Mucosa of descending colon (tissue), 3 donors: ENCODE measurements at regions not wholly inside any gene's neighbourhood (a gene's known extent, or its start where the extent isn't known, plus 50 kb on each side); places are given as distances from the start of the nearest gene placed in this dataset.

Source experiments
- ATAC-seq: fragments of 200-7000 bp; cut with Tn5 transposase; one replicate; pipeline ENCODE4 v1.9.1; 2020; ENCODE audit warnings: mild to moderate bottlenecking, moderate library complexity
- DNase-seq, 3 donors: peaks; one replicate each; pipeline ENCODE4 v3.0.0-alpha.2; 2020
- H3K36me3 ChIP-seq: fragments of 200-600 bp; one replicate; pipeline ENCODE4 v1.8.0; 2021; ENCODE audit warnings: low read depth, mild to moderate bottlenecking
- H3K4me1 ChIP-seq: fragments of 200-600 bp; one replicate; pipeline ENCODE4 v1.8.0; 2021; ENCODE audit warnings: low read depth, mild to moderate bottlenecking
- H3K4me3 ChIP-seq: fragments of 200-600 bp; one replicate; pipeline ENCODE4 v1.8.0; 2021; ENCODE audit warnings: mild to moderate bottlenecking
- H3K9me3 ChIP-seq: fragments of 200-600 bp; one replicate; pipeline ENCODE4 v1.8.0; 2021; ENCODE audit warnings: mild to moderate bottlenecking
- intact Hi-C, 2 donors: fragments of 100-400 bp; cut with DNase I in 1 of 2; cut with micrococcal nuclease in 1 of 2; formaldehyde crosslinking; loops; one replicate each; pipeline versions ENCODE4 v1.11.0 to v1.11.1; 2022; cut with DNase I, micrococcal nuclease
- TF ChIP-seq, protein P1 (sequence below): fragments of 200-600 bp; IDR thresholded peaks from one replicate; pipeline ENCODE4 v1.8.0; 2022; ENCODE audit warnings: antibody characterized with exemption, mild to moderate bottlenecking
- donor health status: DM: no; HTN: no; CAD: no; lungs with moderate emphysema.
- donor health status: DM: no; HTN: no; CAD: no.
- donor health status: DM: no; HTN: yes; CAD: no.

DNA sequence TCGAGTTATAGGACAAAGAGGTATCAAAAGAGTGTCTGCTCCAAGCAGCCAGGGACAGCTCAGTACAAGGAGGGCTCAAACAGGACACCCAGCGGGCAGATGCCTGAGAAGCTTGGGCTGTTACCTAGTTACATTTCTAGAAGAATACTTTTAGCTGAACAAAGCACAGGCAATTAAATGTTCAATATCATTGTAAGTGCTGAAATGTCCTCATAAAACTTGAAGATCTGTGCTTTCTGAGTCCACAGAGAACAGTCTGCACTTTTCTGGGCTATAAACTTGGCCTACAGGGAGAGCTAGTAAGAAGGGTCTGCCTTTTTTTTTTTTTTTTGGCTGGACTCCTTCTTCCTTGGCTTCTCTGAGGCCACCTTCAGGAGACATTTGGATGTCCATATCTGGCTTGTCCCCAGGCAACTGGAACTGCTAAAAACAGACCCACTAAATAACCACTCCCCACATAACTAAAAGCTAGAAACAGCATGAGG is 123.2 kb downstream of the SLC16A9 start:
- H3K4me3 ChIP-seq = no peak overlapping the region

DNA sequence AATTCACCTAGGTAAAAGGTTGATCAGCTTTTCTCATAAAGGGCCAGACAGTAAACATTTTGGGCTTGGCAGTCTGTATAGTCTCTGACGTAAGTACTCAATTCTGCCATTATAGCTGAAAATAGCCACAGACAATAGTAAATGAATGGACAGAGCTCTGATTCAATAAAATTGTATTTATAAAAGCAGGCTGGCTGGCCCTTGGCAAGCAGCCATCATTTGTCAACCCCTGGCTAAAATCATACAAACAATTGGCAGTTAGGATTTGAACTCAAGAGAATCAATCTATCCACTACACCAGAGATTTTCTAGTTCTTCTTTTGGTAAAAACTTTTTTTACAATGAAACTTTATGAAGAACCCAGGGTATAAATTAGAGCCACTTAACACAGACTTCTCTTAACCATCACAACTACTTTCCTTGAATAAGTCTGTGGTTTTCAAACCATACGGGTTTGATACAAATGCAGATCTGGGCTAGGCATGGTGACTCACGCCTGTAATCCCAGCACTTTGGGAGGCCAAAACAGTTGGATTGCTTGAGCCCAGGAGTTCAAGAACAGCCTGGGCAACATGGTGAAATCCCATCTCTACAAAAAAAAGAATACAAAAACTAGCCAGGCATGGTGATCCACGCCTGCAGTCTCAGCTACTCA is 124.5 kb downstream of the SLC16A9 start:
- intact Hi-C loops = no loop called here
- no peaks in the 10 kb centered on the region for H3K36me3 ChIP-seq
- H3K4me3 ChIP-seq = no peak overlapping the region
- H3K4me1 ChIP-seq = peaks cover 4% of the 10 kb centered on the region
- TF ChIP-seq, protein P1, sequence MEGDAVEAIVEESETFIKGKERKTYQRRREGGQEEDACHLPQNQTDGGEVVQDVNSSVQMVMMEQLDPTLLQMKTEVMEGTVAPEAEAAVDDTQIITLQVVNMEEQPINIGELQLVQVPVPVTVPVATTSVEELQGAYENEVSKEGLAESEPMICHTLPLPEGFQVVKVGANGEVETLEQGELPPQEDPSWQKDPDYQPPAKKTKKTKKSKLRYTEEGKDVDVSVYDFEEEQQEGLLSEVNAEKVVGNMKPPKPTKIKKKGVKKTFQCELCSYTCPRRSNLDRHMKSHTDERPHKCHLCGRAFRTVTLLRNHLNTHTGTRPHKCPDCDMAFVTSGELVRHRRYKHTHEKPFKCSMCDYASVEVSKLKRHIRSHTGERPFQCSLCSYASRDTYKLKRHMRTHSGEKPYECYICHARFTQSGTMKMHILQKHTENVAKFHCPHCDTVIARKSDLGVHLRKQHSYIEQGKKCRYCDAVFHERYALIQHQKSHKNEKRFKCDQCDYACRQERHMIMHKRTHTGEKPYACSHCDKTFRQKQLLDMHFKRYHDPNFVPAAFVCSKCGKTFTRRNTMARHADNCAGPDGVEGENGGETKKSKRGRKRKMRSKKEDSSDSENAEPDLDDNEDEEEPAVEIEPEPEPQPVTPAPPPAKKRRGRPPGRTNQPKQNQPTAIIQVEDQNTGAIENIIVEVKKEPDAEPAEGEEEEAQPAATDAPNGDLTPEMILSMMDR = no peak
- no peaks in the 10 kb centered on the region for H3K9me3 ChIP-seq
- DNase-seq (no peak), ATAC-seq (peak; percentile 11)

More for the DNA sequence above, 123.2 kb downstream of the SLC16A9 start:
- Histone ChIP-seq H3K9me3 (no peaks in the 10 kb centered on the region), H3K4me1 (peaks cover 4% of the 10 kb centered on the region), H3K36me3 (no peaks in the 10 kb centered on the region)
- intact Hi-C loops = no loop called here
- DNase-seq (no peak), ATAC-seq (peak; percentile 51)
- TF ChIP-seq, protein P1 = no peak

DNA sequence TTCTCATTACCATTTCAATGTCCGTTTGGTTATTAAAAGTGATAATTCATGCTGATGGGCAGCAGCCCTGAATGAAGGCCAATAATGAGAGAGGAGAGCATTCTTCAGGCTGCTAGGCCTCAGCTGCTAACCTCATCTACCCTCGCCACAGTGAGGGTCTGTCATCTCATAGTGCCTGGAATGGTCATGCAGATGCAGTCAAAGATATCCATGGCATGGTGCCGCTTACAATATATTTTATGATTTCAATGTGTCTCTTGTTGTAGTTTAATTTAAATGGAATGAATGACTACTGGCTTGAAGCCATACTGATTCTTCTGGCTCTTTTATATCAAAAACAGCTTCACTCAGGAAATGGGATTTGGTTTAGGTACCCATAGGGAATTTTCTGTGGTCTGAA is 126.9 kb downstream of the SLC16A9 start:
- no peak overlapping the region for H3K4me3 ChIP-seq
- H3K9me3 ChIP-seq = no peaks in the 10 kb centered on the region
- H3K4me1 ChIP-seq = peaks cover 4% of the 10 kb centered on the region
- no peak for ATAC-seq
- intact Hi-C loops = no loop called here
- TF ChIP-seq, protein P1 = no peak
- H3K36me3 ChIP-seq = no peaks in the 10 kb centered on the region
- no peak for DNase-seq

DNA sequence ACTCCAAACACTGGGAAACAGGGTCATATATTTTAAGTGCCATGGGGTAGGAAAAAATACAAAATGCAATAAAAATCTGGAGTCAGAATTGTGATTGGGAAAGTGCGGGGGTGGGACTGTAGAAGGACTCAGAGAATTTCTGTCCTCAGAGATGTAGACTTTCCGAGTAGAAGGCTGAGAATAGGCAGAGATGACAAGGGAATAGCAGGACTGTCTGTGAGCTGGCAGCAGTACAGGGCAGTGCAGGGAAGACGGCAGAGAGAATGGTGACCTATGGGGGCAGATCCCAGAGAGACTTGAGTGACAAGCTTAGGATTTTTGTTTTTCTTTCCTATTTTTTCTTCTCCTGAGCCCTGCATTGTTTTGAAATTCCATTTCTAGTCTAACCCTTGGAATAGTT is 127.6 kb downstream of the SLC16A9 start:
- peaks cover 4% of the 10 kb centered on the region for H3K4me1 ChIP-seq
- TF ChIP-seq, protein P1 = no peak

DNA sequence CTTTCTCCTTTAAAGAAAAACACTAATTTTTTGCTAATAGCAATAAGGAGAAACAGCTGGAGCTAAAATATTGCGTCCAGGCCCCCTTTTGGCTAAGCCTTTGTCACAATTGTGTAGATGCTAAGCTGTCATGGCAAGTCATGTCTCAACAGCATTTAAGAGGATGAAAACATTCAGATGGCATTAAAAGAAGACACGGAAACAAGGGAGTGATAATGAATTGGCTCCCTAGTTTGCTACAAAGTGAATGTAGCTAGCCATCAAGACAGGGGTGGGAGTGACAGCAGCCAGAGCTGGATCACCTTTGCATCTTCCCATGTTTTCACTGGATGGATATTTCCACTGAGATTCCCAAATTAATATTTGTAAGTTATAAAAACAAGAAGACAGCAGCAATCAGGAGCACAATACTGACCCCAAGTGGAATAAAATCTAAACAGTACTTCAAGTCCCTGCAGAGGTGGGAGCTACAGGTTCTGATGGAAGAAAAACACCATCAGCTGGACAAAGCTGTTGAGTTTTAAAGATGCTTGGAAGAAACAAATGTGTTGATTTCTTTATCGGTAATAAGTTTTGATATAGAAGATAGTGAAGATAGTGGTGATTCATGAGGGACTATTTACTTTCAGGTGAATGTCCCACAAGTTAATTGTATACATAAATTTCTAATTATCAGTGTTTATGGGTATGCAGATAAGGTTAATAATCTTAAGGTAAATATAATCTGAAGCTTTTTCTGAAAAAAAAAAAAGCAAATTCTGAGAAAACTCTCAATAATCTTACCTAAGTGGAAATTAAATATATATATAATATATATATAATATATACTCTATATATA is 129.4 kb downstream of the SLC16A9 start:
- intact Hi-C loops = no loop called here
- ATAC-seq (no peak), DNase-seq (no peak)
- Histone ChIP-seq H3K4me3 (no peak overlapping the region), H3K9me3 (no peaks in the 10 kb centered on the region), H3K36me3 (no peaks in the 10 kb centered on the region), H3K4me1 (no peaks in the 10 kb centered on the region)
- TF ChIP-seq, protein P1 = no peak

More for the DNA sequence above, 127.6 kb downstream of the SLC16A9 start:
- no peaks in the 10 kb centered on the region for H3K36me3 ChIP-seq
- ATAC-seq = no peak
- no peak overlapping the region for H3K4me3 ChIP-seq
- intact Hi-C loops = no loop called here
- no peaks in the 10 kb centered on the region for H3K9me3 ChIP-seq
- no peak for DNase-seq
